HG02870 (cell line): ENCODE measurements at regions not wholly inside any gene's neighbourhood (a gene's known extent, or its start where the extent isn't known, plus 50 kb on each side); places are given as distances from the start of the nearest gene placed in this dataset.
"Not testable (repeated sequence)": the region's sequence is repeated elsewhere in the genome, so short reads cannot be mapped to it uniquely, and the experiment has no call there.

Source experiments
- ATAC-seq: cut with Tn5 transposase; IDR thresholded peaks from one replicate; pipeline ENCODE4 v1.9.1; 2021; ENCODE audit warnings: mild to moderate bottlenecking, moderate library complexity; ENCODE audit not compliant: unreplicated experiment

DNA sequence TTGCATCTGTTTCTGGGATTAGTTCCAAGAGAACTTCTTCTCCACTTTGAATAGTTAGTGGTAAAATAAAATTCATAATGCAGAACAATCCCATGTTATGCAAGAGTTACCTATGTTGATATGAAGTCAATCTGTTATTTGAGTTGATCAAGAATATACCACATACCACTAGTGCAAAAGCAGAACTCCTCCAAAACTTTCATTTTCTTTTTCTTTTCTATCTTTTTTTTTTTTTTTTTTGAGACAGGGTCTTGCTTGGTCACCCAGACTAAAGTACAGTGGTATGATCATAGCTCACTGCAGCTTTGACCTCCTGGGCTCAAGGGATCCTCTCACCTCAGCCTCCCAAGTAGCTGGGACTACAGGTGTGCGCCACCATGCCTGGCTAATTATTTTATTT, 78.8 kb upstream of the UMPS start:
- ATAC-seq, result not testable (repeated sequence)

DNA sequence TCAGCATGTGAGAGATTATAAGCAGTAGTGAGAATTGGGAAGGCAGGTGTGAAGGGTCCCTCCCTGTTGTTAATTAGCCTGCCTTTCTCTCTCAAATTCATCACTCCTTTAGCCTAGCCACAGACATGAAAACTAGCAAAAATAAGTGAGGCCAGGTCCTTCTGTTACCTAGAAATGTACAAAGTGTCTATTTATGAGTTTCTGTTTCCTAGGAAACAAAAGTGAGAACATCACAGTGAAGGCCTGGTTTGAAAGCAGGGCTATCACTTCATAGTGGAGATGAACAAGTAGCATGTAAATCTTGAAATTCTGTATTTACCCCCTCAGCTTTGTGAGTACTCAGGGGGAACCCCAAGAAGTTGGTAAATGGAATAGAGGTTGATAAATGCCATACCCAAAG, 78.2 kb upstream of the UMPS start:
- ATAC-seq, result no peak

DNA sequence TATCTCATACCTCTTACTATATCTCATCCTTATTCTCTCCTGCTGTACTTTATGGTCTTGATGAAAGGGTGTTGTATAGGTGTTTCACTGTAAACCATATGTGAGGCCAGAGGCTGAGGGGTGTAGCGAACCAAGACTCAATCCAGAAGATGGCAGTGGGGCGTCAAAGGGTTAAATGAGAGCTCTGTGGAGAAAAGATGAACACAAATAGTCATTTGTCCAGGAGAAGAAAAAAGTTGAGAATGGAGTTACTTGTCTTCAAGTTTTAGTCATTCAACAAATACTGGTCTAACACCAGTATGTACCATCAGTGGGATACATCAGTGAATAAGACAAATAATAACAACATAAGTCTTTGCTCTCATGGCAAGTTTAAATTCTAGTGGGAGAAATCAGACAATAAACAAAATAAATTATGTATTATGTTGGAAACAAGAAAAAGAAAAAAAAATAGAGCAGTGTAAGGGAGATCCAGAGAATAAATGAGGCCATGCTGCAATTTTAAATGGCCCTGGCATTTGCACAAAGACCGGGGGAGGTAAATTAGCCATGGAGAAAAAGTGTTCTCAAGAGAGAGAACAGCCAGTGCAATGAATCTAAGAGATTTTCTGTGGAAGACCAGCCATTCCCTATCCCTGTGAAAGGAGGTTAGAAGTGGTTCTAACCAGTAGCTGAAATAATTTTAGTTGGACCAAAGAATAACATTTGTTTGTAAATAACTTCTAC, 77.0 kb upstream of the UMPS start:
- ATAC-seq, result no peak

DNA sequence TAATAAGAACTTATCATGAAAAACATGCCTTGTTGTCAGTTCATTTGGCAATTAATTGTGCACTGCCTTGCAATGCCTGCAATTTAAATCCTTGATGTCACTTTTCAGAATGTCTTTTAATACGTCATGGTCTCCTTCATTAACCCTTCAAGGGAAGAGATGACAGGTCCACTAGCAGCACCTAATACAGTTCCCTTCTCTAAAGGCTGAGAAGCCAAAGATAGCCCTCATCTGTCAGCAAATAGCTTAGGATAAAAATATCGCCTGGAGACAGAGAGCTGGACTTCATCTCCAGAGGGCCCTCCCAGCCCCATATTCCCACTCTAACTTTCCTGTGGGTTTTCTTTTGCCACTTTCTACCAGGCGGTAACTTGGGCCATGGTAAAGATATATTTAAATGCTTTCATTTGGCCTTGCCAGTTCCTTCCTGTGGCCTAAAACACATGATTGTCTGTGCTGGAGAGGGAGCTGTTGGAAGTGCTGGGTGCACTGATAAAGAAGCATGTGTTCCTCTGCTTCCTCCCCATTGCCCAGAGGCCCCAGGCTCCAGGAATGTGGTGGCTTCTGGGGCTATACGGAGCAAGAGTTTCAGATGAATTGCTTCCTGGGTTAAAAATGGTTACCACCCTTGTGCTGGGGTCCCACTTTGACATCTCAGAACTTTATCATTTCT, 76.3 kb upstream of the UMPS start:
- ATAC-seq, result no peak

DNA sequence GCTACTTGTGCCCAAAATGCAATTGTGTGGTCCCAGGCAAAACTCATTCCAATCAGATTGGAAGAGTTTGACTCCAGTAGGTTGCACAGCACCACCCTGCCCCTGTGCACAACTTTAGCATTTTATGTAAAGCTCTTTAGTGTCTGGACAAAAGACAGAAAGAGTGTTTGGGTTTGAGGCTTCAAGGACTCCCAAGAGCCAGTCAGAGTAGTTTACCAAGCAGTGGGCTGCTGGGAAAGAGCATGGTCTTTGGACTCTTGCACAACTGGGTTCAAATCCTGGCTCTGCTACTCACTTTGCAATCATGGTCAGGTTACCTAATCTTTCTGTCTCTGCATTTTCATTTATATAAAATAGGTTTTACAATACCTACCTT, 75.8 kb upstream of the UMPS start:
- ATAC-seq, result no peak

DNA sequence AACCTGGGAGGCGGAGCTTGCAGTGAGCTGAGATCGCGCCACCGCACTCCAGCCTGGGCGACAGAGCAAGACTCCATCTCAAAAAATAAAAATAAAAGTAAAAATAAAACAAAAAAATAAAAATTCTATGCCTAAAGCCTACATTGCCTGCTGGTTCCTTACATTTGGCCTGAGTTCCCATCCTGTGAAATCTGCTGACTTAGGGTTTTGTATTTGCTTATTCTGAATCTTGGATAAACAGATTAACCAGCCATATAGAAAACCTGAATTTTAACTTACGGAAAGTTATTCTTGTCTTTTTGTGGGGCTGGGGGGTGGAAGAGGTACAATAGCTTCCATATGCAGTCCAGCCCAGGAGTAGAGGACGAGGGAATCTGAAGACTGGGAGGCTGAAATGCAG, 73.7 kb upstream of the UMPS start:
- ATAC-seq, result no peak

DNA sequence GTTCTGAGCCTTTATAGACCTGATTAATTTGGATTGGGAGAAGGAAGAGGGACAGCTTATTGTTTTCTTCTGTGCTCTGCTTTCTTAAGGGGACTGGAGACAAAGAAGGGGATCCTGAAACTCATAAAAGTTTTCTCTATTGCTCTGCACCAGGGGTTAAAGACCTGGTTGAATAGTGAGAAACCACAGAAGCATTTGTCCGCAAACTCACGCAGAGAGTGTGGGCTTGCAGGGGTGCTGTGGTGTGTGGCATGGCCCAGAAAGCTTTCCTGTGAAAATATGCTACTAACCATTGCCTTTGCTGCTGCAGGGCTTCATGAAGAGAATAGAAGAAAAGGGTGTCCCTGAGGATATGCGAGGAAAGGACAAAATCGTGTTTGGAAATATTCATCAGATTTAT, 73.1 kb upstream of the UMPS start:
- ATAC-seq, result no peak

DNA sequence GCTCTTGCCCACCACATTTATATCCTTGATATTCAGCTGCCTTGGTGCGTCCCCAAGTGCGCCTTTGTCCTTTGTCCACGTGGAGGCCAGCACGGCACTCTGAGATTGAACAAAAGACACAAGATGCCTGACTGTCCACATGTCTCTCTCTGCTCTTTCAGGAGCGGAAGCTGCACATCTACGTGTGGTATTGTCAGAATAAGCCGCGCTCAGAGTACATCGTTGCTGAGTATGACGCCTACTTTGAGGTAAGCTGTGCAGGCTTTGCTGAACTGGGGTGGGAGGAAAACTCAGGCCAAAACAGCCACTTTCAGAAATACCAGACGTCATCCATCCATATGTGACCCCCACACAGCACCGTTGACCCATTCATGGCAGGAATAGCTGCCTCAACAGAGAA, 72.0 kb upstream of the UMPS start:
- no peak for ATAC-seq

DNA sequence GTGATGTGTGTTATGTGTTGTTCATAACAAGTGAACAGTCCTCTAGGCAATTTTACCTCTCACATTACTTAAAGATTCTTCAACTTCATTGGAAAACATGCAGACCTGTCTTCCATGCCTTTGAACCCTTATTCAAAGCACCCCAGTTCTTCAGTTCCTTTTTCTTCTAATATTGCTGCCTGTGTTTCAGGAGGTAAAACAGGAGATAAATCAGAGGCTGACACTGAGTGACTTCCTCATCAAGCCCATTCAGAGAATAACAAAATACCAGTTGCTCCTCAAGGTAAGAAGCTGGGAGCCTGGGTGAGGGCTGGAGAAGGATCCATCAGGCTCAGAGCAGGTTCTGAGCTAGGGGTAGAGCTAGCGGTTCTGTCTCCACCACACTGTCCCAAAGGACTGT, 71.1 kb upstream of the UMPS start:
- ATAC-seq, result no peak

DNA sequence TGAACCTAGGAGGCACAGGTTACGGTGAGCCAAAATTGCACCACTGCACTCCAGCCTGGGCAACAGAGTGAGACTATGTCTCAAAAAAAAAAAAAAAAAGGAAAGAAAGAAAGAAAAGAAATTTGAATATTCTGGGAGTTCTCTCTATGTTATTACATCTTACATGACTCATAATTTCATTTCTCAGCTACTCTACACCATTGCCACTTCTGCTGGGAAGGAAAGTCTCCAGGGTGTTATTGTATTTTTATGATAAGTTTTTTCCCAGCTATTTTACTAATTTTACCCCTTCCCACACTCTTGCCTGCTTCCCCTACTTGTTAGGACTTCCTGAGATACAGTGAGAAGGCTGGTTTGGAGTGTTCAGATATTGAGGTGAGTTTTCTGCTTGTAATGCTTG, 69.7 kb upstream of the UMPS start:
- no peak for ATAC-seq

DNA sequence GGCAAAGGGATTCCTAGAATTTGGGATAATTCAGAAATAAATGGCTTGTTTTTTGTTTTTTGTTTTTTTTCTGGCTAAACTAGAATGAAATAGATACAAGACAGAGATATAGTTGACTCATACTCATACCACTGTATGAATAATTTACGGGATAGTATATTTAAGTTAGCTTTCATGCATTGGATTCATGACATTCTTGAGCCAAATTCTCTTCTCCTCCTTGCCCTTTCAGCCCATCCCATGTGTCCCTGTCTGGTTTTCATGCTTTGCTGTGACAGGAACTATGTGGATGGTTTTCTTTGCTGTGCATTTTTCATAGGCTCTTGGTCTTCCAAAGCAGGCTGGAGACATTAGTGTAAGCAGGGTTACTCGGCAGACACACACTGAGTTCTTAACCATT, 66.6 kb upstream of the UMPS start:
- ATAC-seq, result no peak

DNA sequence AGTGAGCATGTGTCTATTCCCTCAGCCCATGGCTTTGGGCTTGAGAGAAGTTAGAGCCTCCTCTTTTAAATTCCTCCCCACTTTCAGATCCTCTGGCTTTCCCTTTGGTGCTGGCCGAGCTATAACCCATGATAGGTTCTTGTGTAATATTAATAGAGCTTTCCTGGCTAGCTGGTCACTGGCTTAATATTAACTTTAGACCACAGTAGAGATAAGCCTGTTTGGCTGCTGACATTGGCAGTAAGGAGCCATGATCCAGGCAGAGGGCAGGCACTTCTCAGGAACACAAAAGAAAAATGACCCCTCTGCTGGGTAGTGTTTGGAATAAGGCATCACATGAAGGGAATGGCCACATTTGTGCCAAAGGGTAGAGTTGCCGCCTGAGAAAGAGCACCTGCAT, 65.4 kb upstream of the UMPS start:
- no peak for ATAC-seq

DNA sequence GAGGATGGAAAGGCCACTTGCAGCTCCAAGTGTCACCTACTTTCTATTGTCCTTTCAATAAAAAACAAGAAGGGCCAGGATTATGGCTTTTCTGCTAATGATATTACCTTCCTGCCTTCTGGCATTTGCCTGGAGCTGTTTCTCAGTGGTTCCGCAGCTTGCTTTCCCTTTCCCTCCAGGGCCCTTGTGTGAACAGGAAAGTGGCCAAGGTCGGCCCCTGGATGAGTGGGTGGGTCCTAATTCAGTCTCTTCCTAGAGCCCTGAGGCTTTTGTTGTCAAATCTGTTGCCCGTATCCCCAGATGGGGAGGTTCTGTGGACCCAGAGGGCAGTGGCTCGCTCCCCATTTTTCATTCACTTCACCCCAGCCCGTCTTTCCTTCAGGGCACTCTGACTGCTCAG, 64.2 kb upstream of the UMPS start:
- no peak for ATAC-seq

DNA sequence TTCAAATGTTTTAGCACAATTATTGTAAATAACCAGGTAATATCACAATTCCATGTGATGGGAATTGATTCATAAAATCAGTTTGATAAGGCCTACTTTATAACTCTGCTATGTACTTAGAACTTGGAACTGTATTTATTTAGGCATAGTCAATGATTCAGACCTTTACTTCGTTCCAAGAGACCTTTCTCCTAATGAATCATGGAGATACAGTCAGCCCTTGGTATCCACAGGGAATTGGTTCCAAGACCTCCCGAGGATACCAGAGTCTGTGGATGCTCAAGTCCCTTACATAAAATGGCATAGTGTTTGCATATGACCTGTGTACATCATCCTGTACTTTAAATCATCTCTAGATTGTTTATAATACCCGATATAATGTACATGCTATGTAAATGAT, 60.8 kb upstream of the UMPS start:
- no peak for ATAC-seq

DNA sequence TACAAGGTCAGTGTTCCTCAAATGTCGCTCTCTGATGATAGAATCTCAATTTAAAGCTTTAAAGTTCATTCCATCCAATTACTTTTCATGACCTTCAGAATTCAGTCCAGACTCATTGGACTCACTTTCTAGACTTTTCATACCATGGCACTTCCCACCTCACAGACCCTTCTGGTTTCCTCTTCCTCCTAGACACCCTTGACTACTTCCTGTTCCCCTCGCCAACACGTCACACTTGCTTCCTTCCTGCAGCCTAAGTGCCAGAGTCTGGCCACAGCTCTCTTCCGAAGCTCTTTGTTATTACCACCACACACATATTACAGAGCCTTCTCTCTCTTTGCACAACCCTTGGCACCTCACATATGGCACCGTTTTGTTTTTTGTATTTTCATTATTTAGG, 59.1 kb upstream of the UMPS start:
- ATAC-seq, result no peak

DNA sequence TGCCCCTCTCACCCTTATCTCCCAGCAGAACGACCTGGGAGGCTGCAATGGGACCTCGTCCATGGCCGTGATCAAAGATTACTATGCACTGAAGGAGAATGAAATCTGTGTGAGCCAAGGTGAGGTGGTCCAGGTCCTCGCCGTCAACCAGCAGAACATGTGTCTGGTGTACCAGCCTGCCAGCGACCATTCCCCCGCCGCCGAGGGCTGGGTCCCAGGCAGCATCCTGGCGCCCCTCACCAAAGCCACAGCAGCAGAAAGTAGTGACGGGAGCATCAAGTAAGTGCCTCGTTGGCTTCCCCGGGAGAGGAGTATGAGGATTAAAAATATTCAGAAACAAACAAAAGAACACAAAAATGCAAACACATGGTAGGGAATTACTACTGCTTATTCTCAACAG, 55.9 kb upstream of the UMPS start:
- ATAC-seq, result no peak

DNA sequence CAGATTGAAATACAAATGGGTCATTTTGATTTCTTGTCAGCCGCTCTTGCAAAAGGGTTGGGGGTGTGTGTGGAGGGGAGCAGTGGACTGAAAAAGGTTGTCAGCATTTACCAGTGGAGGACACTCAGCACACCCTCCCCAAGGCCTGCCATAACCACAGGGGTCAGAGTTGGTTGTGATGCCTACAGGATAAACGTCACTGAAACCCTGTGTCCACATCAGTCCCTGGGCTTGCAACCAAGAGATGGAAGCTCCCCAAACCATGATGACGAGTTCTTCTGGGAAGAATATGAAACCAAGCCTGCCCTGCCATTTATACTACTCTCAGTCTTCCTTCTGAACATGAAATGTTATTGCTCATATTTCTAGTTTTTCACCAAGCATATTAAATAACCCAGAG, 54.0 kb upstream of the UMPS start:
- ATAC-seq, result no peak

DNA sequence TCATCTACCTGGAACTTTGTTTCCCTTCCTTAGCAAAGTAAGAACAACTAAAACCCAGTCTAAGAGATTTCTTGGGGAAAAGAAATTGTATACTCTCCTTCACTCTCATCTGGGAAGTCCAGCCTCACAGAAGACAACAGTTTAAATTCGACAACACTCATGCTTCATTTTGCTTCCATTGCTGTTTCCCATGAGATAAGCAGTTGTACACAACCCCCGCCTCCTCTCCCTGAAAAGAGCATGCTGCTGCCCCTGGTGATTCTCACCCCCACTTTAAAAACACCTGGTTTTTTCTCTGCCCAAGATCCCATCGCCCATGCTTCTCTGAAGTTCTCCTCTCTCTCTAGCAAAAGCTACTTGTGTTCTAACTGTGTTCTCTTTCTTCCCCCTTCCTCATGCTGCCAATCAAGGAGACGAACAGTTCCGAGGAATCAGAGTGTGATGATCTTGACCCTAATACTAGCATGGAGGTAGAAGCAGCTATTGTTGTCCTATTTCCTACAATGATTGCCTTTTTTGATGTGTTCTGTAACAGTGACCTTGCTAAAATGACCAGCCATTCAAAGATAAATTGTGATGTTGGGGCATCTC, 51.1 kb upstream of the UMPS start:
- no peak for ATAC-seq
